Caki2 (cell line): ENCODE measurements at regions not wholly inside any gene's neighbourhood (a gene's known extent, or its start where the extent isn't known, plus 50 kb on each side); places are given as distances from the start of the nearest gene placed in this dataset.
"Not testable (repeated sequence)": the region's sequence is repeated elsewhere in the genome, so short reads cannot be mapped to it uniquely, and the experiment has no call there.

Experiments
- DNase-seq: peaks from one replicate; pipeline ENCODE4 v3.0.0-alpha.2; 2015; ENCODE audit warnings: low read depth
- in situ Hi-C: cut with HindIII; loops from 2 replicates; pipeline ENCODE4 v1.10.0; 2016; ENCODE audit warnings: low sequenced_read_pairs, low pct_unique_long_range_greater_than_20kb, mixed read lengths

- DNase-seq, in situ Hi-C loops: not testable (repeated sequence)
Observed at GRCh38 chr2:142545999-142546398, 331.5 kb upstream of the KYNU start.

GRCh38 chr2:142545036-142545435, 332.4 kb upstream of the KYNU start:
- in situ Hi-C loops = no loop called here
- DNase-seq = no peak

- DNase-seq = no peak
- in situ Hi-C loops = no loop called here
Observed at GRCh38 chr2:142544173-142544572, 333.3 kb upstream of the KYNU start.

- no peak for DNase-seq
- in situ Hi-C loops = no loop called here
Observed at GRCh38 chr2:142542431-142542910, 335.0 kb upstream of the KYNU start.

GRCh38 chr2:142536966-142537365, 340.5 kb upstream of the KYNU start:
- DNase-seq = no peak
- in situ Hi-C loops = no loop called here

GRCh38 chr2:142536492-142536891, 341.0 kb upstream of the KYNU start:
- in situ Hi-C loops = no loop called here
- DNase-seq = peak; percentile 18

- no peak for DNase-seq
Observed at GRCh38 chr2:142535311-142535710, 342.2 kb upstream of the KYNU start.

GRCh38 chr2:142533177-142533576, 344.3 kb upstream of the KYNU start:
- DNase-seq = peak; percentile 55
- in situ Hi-C loops = no loop called here

More at GRCh38 chr2:142535311-142535710, 342.2 kb upstream of the KYNU start:
- in situ Hi-C loops = no loop called here

- in situ Hi-C loops = no loop called here
- peak; percentile 55 for DNase-seq
Observed at GRCh38 chr2:142531377-142531776, 346.1 kb upstream of the KYNU start.

- in situ Hi-C loops = no loop called here
- DNase-seq = no peak
Observed at GRCh38 chr2:142525720-142526119, 351.7 kb upstream of the KYNU start.

GRCh38 chr2:142521492-142521891, 356.0 kb upstream of the KYNU start:
- in situ Hi-C loops = no loop called here
- DNase-seq = no peak

GRCh38 chr2:142515493-142515892, 362.0 kb upstream of the KYNU start:
- DNase-seq = no peak
- in situ Hi-C loops = no loop called here

- no peak for DNase-seq
- in situ Hi-C loops = no loop called here
Observed at GRCh38 chr2:142509401-142509800, 368.1 kb upstream of the KYNU start.

GRCh38 chr2:142504754-142505153, 372.7 kb upstream of the KYNU start:
- in situ Hi-C loops = no loop called here
- no peak for DNase-seq

GRCh38 chr2:142502402-142502801, 371.6 kb upstream of the LRP1B start:
- in situ Hi-C loops = no loop called here

GRCh38 chr2:142495141-142495540, 364.3 kb upstream of the LRP1B start:
- DNase-seq = no peak
- in situ Hi-C loops = no loop called here

More at GRCh38 chr2:142502402-142502801, 371.6 kb upstream of the LRP1B start:
- DNase-seq = no peak

GRCh38 chr2:142489631-142490030, 358.8 kb upstream of the LRP1B start:
- DNase-seq, in situ Hi-C loops: not testable (repeated sequence)

GRCh38 chr2:142484111-142484510, 353.3 kb upstream of the LRP1B start:
- in situ Hi-C loops = no loop called here
- DNase-seq = no peak

GRCh38 chr2:142483653-142484052, 352.8 kb upstream of the LRP1B start:
- no peak for DNase-seq
- in situ Hi-C loops = no loop called here

- no peak for DNase-seq
- in situ Hi-C loops = no loop called here
Observed at GRCh38 chr2:142478206-142478605, 347.4 kb upstream of the LRP1B start.

- in situ Hi-C loops = no loop called here
- no peak for DNase-seq
Observed at GRCh38 chr2:142472382-142472781, 341.6 kb upstream of the LRP1B start.
